Mesendoderm (in vitro differentiated cells): ENCODE measurements at regions not wholly inside any gene's neighbourhood (a gene's known extent, or its start where the extent isn't known, plus 50 kb on each side); places are given as distances from the start of the nearest gene placed in this dataset.
"Not testable (repeated sequence)": the region's sequence is repeated elsewhere in the genome, so short reads cannot be mapped to it uniquely, and the experiment has no call there.

Experiments used
- DNase-seq: peaks from one replicate; pipeline ENCODE4 v3.0.0; 2013
- H2AK5ac ChIP-seq: 2 replicates; pipeline ENCODE4 v1.6.1; 2013; ENCODE audit warnings: low read length, inconsistent platforms
- H2BK120ac ChIP-seq: 2 replicates; pipeline ENCODE4 v1.6.1; 2013; ENCODE audit warnings: low read depth, mild to moderate bottlenecking, low read length, moderate library complexity, mixed read lengths
- H2BK15ac ChIP-seq: replicated peaks from 2 replicates; pipeline ENCODE4 v1.6.1; 2013; ENCODE audit warnings: low read depth, mild to moderate bottlenecking, moderate library complexity
- H2BK5ac ChIP-seq: 2 replicates; pipeline ENCODE4 v1.6.1; 2013; ENCODE audit warnings: low read length, inconsistent platforms
- H3K18ac ChIP-seq: 2 replicates; pipeline ENCODE4 v1.6.1; 2013; ENCODE audit warnings: mild to moderate bottlenecking, low read length, mixed read lengths
- H3K23ac ChIP-seq: one replicate; pipeline ENCODE4 v1.6.1; 2013; ENCODE audit warnings: low read length
- H3K27ac ChIP-seq: 2 replicates; pipeline ENCODE4 v1.5.1; 2013; ENCODE audit warnings: low read depth, mild to moderate bottlenecking, inconsistent platforms, low read length, moderate library complexity
- H3K27me3 ChIP-seq: 2 replicates; pipeline ENCODE4 v1.6.1; 2013; ENCODE audit warnings: low read length, control low read depth, mild to moderate bottlenecking, inconsistent platforms; ENCODE audit not compliant: insufficient read depth, poor library complexity
- H3K36me3 ChIP-seq: 2 replicates; pipeline ENCODE4 v1.6.1; 2013; ENCODE audit warnings: low read length, inconsistent platforms; ENCODE audit not compliant: control insufficient read depth, insufficient read depth
- H3K4ac ChIP-seq: one replicate; pipeline ENCODE4 v1.6.1; 2013; ENCODE audit warnings: low read depth, mild to moderate bottlenecking, low read length, moderate library complexity
- H3K4me1 ChIP-seq: 2 replicates; pipeline ENCODE4 v1.6.1; 2013; ENCODE audit warnings: low read depth, low read length, inconsistent platforms; ENCODE audit not compliant: control insufficient read depth
- H3K4me2 ChIP-seq: 2 replicates; pipeline ENCODE4 v1.6.1; 2013; ENCODE audit warnings: low read length
- H3K4me3 ChIP-seq: 2 replicates; pipeline ENCODE4 v1.5.1; 2013; ENCODE audit warnings: mild to moderate bottlenecking, low read length
- H3K56ac ChIP-seq: one replicate; pipeline ENCODE4 v1.6.1; 2013; ENCODE audit warnings: low read length
- H3K79me1 ChIP-seq: 2 replicates; pipeline ENCODE4 v1.6.1; 2013; ENCODE audit warnings: low read length, inconsistent platforms
- H3K79me2 ChIP-seq: 2 replicates; pipeline ENCODE4 v1.6.1; 2013; ENCODE audit warnings: mild to moderate bottlenecking, low read length; ENCODE audit not compliant: control insufficient read depth, insufficient read depth
- H3K9ac ChIP-seq: 2 replicates; pipeline ENCODE4 v1.6.1; 2013; ENCODE audit warnings: low read length, inconsistent platforms
- H4K5ac ChIP-seq: one replicate; pipeline ENCODE4 v1.6.1; 2013; ENCODE audit warnings: low read length
- H4K8ac ChIP-seq: one replicate; pipeline ENCODE4 v1.6.1; 2013; ENCODE audit warnings: low read depth, mild to moderate bottlenecking, control low read depth, low read length, moderate library complexity
- WGBS: extraction: QIAGEN DNeasy Blood & Tissue Kit; methylation state at CpG from one replicate; pipeline ENCODE4 v1.1.7; 2013; ENCODE audit warnings: low lambda C conversion rate, missing lambda C conversion rate; ENCODE audit not compliant: insufficient coverage; ENCODE audit errors: extremely low coverage; 5-methylcytosine and 5-hydroxymethylcytosine counted together

DNA sequence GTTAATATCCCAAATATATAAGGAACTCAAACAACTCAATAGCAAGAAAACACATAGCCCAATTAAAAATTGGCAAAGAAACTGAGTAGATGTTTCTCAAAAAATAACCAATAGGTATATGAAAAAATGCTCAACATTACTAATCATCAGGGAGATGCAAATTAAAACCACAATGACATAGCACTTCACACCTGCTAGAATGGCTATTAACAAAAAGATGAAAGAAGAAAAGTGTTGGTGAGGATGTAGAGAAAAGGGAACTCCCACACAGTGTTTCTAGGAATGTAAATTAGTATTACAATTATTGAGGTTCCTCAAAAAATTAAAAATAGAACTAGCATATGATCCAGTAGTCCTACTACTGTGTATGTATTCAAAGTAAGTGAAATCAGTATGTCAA, 1212.8 kb downstream of the DIAPH3 start:
- Histone ChIP-seq H3K4ac (no peak overlapping the region), H3K79me2 (no peaks in the 10 kb centered on the region), H2BK120ac (no peak overlapping the region), H3K23ac (no peak overlapping the region), H3K4me2 (no peak overlapping the region), H3K56ac (no peak overlapping the region), H3K9ac (no peak overlapping the region), H3K4me3 (no peak overlapping the region), H2AK5ac (no peak overlapping the region), H3K4me1 (no peaks in the 10 kb centered on the region), H2BK15ac (no peak overlapping the region), H3K36me3 (no peaks in the 10 kb centered on the region), H4K5ac (no peak overlapping the region), H4K8ac (no peak overlapping the region), H3K27me3 (no peaks in the 10 kb centered on the region), H3K79me1 (no peaks in the 10 kb centered on the region), H3K18ac (no peak overlapping the region), H3K27ac (no peak overlapping the region), H2BK5ac (no peak overlapping the region)
- DNase-seq = no peak

- Histone ChIP-seq H4K8ac (no peak overlapping the region), H2AK5ac (no peak overlapping the region), H3K18ac (no peak overlapping the region), H3K23ac (no peak overlapping the region), H3K4me3 (no peak overlapping the region), H4K5ac (no peak overlapping the region), H3K27me3 (no peaks in the 10 kb centered on the region), H3K27ac (no peak overlapping the region), H3K79me2 (no peaks in the 10 kb centered on the region), H3K4me1 (no peaks in the 10 kb centered on the region), H3K4me2 (no peak overlapping the region), H3K79me1 (no peaks in the 10 kb centered on the region), H2BK15ac (no peak overlapping the region), H2BK5ac (no peak overlapping the region), H3K4ac (no peak overlapping the region), H3K36me3 (no peaks in the 10 kb centered on the region), H2BK120ac (no peak overlapping the region), H3K9ac (no peak overlapping the region), H3K56ac (no peak overlapping the region)
- DNase-seq = no peak
- no CpG with 5 or more reads among the region's 1 CpG for WGBS
These were observed 1210.1 kb downstream of the DIAPH3 start for GRCh38 chr13:58953638-58954037.

DNA sequence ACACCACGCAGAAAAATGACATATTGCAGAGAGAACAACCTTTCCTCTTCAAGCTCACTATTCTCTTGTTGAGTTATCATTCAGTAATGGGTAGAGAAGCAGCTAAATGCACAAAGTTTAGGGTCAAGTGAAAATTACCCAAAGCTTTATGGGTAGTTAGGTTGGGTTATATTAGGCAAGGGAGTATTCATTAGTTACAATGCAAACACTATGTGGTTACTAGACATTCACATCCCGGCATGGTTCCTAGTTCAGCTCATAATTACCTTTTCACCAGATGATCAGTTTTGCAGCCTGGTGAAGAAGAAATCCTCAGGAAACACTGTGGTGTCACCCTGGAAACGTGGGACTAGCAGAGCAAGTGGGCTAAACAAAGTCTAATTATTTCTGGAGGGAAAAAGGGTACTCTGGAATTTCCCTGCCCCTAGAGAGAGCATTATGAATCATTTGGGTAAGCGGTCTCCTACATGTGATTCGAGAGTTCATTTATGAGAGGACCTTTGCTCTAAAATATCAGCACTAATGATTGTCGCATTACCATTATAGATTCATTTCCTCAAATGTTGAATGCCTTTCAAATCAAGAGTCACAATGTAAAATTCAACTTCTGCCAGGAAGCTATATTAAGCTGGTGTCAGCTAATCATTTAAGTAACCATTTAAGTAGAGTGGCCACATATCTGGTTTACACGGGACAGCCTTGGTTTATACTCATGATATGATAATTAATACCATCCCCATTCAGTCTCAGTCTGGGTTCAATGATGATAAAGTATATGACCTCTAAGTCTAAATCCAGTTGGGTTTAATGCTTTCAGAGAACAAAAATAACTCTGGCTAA, 1208.0 kb downstream of the DIAPH3 start:
- Histone ChIP-seq H4K8ac (no peak overlapping the region), H2BK5ac (no peak overlapping the region), H3K36me3 (no peaks in the 10 kb centered on the region), H3K56ac (no peak overlapping the region), H4K5ac (no peak overlapping the region), H3K79me1 (no peaks in the 10 kb centered on the region), H3K4ac (no peak overlapping the region), H3K27me3 (no peaks in the 10 kb centered on the region), H3K23ac (no peak overlapping the region), H3K4me1 (no peaks in the 10 kb centered on the region), H3K4me2 (no peak overlapping the region), H3K9ac (no peak overlapping the region), H3K4me3 (no peak overlapping the region), H3K18ac (no peak overlapping the region), H3K27ac (no peak overlapping the region), H3K79me2 (no peaks in the 10 kb centered on the region), H2BK120ac (no peak overlapping the region), H2BK15ac (no peak overlapping the region), H2AK5ac (no peak overlapping the region)
- WGBS = no CpG with 5 or more reads among the region's 7 CpGs
- DNase-seq = no peak

- not testable (repeated sequence) for H3K56ac ChIP-seq, H2BK15ac ChIP-seq, H3K9ac ChIP-seq, H3K18ac ChIP-seq, H2BK120ac ChIP-seq, H3K4me3 ChIP-seq, H2AK5ac ChIP-seq, H3K4me1 ChIP-seq, H3K27me3 ChIP-seq, DNase-seq, H3K79me2 ChIP-seq, H3K4me2 ChIP-seq, H3K4ac ChIP-seq, H3K36me3 ChIP-seq, H3K79me1 ChIP-seq, H3K27ac ChIP-seq, H2BK5ac ChIP-seq, H4K5ac ChIP-seq, H4K8ac ChIP-seq, H3K23ac ChIP-seq
- WGBS = no CpG with 5 or more reads among the region's 22 CpGs
These were observed 1205.6 kb downstream of the DIAPH3 start for GRCh38 chr13:58958097-58958496.

- no peak overlapping the region for H3K27ac ChIP-seq
- H3K27me3 ChIP-seq = no peaks in the 10 kb centered on the region
- no peak overlapping the region for H3K18ac ChIP-seq
- no peak overlapping the region for H4K5ac ChIP-seq
- no peaks in the 10 kb centered on the region for H3K79me2 ChIP-seq
- H3K9ac ChIP-seq = no peak overlapping the region
- H2BK5ac ChIP-seq = no peak overlapping the region
- peak; percentile 46 for DNase-seq
- H3K36me3 ChIP-seq = no peaks in the 10 kb centered on the region
- H3K56ac ChIP-seq = no peak overlapping the region
- no peak overlapping the region for H4K8ac ChIP-seq
- H3K4ac ChIP-seq = no peak overlapping the region
- no peak overlapping the region for H2BK120ac ChIP-seq
- H2BK15ac ChIP-seq = no peak overlapping the region
- no peaks in the 10 kb centered on the region for H3K79me1 ChIP-seq
- no peak overlapping the region for H2AK5ac ChIP-seq
- WGBS = no CpG with 5 or more reads among the region's 2 CpGs
- no peak overlapping the region for H3K4me2 ChIP-seq
- no peak overlapping the region for H3K4me3 ChIP-seq
- H3K4me1 ChIP-seq = no peaks in the 10 kb centered on the region
- no peak overlapping the region for H3K23ac ChIP-seq
These were observed 1202.8 kb downstream of the DIAPH3 start for GRCh38 chr13:58960888-58961287.

- H3K4me2 ChIP-seq = no peak overlapping the region
- no peak overlapping the region for H2BK120ac ChIP-seq
- H3K56ac ChIP-seq = no peak overlapping the region
- no peak overlapping the region for H3K9ac ChIP-seq
- no peak overlapping the region for H3K23ac ChIP-seq
- no peak overlapping the region for H4K5ac ChIP-seq
- no CpG with 5 or more reads among the region's 2 CpGs for WGBS
- H3K27ac ChIP-seq = no peak overlapping the region
- H2BK15ac ChIP-seq = no peak overlapping the region
- H3K4me1 ChIP-seq = no peaks in the 10 kb centered on the region
- no peaks in the 10 kb centered on the region for H3K27me3 ChIP-seq
- no peaks in the 10 kb centered on the region for H3K79me2 ChIP-seq
- no peak for DNase-seq
- no peak overlapping the region for H2BK5ac ChIP-seq
- H3K79me1 ChIP-seq = no peaks in the 10 kb centered on the region
- H2AK5ac ChIP-seq = no peak overlapping the region
- H3K4ac ChIP-seq = no peak overlapping the region
- H3K18ac ChIP-seq = no peak overlapping the region
- H3K36me3 ChIP-seq = no peaks in the 10 kb centered on the region
- no peak overlapping the region for H3K4me3 ChIP-seq
- H4K8ac ChIP-seq = no peak overlapping the region
These were observed 1200.4 kb downstream of the DIAPH3 start for GRCh38 chr13:58963321-58963720.
